DMS79 (cell line): ENCODE measurements at regions not wholly inside any gene's neighbourhood (a gene's known extent, or its start where the extent isn't known, plus 50 kb on each side); places are given as distances from the start of the nearest gene placed in this dataset.

ENCODE experiments used
- DNase-seq: peaks from one replicate; lab custom pipeline; 2025; lab: John Stamatoyannopoulos, UW

GRCh38 chr14:47872588-47872987, 197.2 kb upstream of the MDGA2 start:
- DNase-seq = no peak

DNA sequence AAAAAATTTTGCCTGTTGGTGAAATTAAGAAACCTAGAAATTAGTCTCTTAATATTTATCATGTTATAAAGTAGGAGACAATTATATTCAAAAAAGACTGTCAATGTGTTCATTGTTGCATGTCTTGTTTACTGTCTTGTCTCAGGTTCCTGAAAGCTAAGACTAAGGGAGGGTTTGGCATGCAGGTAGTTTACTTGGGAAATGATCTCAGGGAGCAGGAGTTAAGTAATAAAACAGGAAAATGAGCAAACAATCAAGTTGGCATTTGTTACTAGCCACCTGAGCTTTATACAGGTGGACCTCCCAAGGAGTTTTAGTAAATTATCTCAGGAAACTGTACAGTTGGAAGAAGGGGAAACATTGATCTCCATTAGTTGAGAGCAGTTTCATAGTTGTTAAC, 188.0 kb upstream of the MDGA2 start:
- no peak for DNase-seq

- DNase-seq = no peak
These were observed 182.2 kb upstream of the MDGA2 start for GRCh38 chr14:47857646-47858045.

DNA sequence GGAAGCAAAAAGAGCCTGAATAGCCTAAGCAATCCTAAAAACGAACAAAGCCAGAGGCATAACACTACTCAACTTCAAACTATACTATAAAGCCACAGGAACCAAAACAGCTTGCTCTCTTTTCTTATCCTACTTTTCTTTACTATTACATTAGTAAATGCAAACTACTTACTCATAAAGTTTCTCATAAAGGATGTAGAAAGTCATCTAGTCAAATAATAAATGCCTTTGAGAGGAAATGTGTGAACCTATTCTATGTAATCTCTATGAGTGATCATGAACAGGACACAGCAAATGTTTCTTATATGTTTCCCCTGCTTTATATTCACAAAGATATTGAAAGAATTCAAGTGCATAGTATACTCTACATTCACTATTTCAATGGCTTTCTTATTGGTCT, 176.9 kb upstream of the MDGA2 start:
- DNase-seq = no peak

GRCh38 chr14:47846008-47846407, 170.6 kb upstream of the MDGA2 start:
- DNase-seq = no peak

GRCh38 chr14:47843236-47843635, 167.8 kb upstream of the MDGA2 start:
- no peak for DNase-seq

DNA sequence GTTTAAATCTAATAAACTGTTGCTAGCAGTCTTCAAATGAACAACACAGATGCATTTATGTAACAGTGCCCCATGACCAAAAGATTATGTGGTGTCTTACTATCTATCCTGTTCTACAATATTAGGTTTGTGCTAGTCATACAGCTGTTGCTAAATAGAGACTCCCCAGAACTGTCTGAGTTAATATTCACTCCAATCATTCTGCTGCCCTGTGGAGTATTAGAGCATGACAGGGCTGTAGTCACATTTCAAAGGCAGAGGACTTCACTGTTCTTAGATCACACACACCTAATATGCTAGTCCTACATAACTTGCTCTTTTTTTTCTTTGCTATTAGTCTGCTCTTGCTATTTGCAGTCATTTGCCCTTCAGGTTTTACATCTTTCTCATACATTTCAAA, 157.6 kb upstream of the MDGA2 start:
- no peak for DNase-seq

- DNase-seq = no peak
These were observed 151.4 kb upstream of the MDGA2 start for GRCh38 chr14:47826809-47827208.

DNA sequence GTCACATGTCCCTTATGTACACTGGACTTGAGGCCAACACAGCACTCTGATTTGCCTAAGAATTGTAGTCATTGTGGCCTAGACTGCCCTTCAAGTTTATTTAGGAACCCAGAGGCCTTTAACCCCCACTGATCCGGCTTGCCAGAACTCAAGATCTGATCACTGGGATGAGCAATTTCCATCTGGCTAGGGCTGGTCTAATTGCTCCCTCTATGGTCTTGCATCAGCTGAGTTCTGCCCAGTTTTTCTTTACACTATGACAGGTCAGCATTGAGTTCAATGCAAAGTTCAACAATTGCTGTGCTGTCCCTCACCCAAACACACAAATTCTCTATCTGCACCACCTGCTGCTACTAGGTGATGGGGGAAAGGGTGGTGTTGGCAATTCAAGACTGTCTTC, 146.9 kb upstream of the MDGA2 start:
- no peak for DNase-seq

DNA sequence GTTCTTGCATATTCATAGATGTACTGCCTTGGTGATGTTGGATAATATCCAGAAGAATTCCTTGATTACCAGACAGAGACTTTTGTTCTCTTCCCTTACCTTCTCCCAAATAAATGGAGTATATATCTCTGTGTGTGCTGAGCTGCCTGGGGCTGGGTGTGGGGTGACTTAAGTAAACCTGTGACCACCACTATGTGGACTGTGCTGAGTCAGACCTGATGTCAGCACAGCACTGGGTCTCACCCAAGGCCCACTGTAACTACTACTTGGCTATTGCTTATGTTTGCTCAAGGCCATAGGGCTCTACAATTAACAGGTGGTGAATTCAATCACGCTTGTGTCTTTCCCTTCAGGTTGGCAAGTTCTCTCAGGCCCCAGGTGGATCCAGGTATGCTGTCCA, 145.7 kb upstream of the MDGA2 start:
- no peak for DNase-seq

DNA sequence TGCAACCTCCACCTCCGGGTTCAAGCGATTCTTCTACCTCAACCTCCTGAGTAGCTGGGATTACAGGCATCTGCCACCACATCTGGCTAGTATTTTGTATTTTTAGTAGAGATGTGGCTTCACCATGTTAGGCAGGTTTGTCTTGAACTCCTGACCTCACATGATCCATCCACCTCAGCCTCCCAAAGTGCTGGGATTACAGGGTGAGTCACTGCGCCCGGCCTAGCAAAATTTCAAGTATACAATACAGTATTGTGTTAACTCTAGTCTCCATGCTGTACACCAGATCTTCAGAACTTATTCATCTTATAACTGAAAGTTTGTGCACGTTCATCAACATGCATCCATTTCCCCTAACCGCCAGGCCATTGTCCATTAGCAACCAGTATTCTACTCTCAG, 115.1 kb upstream of the MDGA2 start:
- DNase-seq = no peak

GRCh38 chr14:47785058-47785457, 109.7 kb upstream of the MDGA2 start:
- no peak for DNase-seq

- DNase-seq = no peak
These were observed 103.2 kb upstream of the MDGA2 start for GRCh38 chr14:47778631-47779030.

GRCh38 chr14:47772652-47773051, 97.2 kb upstream of the MDGA2 start:
- no peak for DNase-seq

GRCh38 chr14:47763188-47763854, 87.9 kb upstream of the MDGA2 start:
- no peak for DNase-seq

GRCh38 chr14:47746986-47747385, 71.6 kb upstream of the MDGA2 start:
- no peak for DNase-seq

- no peak for DNase-seq
These were observed 68.8 kb upstream of the MDGA2 start for GRCh38 chr14:47744155-47744554.

DNA sequence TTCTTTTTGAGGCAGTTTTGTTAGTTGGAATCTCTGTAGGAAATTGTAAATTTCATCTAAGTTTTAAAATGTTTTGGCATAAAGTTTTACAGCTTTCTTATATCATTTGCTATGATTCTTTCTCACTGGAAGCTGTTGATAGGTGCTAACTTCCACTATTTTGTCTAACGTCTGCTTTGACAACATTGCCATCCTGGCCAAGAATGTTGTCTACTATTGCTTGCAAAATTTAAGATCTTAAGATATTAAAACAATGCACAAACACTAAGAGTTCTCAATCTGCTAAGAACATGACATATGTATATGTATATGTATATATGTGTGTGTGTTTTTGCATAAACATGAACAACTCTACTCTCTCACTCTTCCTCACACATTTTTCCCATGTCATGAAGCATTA, 64.1 kb upstream of the MDGA2 start:
- DNase-seq = no peak

DNA sequence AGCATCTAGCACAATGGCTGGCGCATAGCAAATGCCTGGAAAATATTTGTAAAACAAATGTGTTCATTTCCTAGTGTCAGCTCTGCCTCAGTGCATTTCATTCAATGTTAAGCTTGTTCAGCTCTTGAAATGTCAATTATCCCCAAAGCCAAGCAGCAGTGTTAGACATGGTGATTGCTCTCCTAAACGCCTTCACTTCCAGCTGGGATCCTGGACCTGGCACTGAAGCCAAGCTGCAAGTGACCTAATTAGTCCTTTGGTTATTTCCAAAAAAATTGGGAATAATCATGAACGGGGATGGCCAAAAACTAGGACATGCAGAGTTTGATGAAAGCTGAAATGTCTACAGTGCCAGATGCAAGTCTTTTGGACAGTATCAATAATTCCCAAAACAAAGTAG, 54.9 kb upstream of the MDGA2 start:
- DNase-seq = no peak
